WI38 (cell line): ENCODE measurements at regions not wholly inside any gene's neighbourhood (a gene's known extent, or its start where the extent isn't known, plus 50 kb on each side); places are given as distances from the start of the nearest gene placed in this dataset.

Source experiments
- H3K4me3 ChIP-seq: 2 replicates; pipeline ENCODE4 v1.5.1; 2011; ENCODE audit warnings: low read depth, mild to moderate bottlenecking, control low read depth, low read length
- TF ChIP-seq, protein P1 (sequence below): IDR thresholded peaks from 2 replicates; pipeline ENCODE4 v1.5.1; 2012; ENCODE audit warnings: low read depth, mild to moderate bottlenecking, control low read depth, low read length

- TF ChIP-seq, protein P1, sequence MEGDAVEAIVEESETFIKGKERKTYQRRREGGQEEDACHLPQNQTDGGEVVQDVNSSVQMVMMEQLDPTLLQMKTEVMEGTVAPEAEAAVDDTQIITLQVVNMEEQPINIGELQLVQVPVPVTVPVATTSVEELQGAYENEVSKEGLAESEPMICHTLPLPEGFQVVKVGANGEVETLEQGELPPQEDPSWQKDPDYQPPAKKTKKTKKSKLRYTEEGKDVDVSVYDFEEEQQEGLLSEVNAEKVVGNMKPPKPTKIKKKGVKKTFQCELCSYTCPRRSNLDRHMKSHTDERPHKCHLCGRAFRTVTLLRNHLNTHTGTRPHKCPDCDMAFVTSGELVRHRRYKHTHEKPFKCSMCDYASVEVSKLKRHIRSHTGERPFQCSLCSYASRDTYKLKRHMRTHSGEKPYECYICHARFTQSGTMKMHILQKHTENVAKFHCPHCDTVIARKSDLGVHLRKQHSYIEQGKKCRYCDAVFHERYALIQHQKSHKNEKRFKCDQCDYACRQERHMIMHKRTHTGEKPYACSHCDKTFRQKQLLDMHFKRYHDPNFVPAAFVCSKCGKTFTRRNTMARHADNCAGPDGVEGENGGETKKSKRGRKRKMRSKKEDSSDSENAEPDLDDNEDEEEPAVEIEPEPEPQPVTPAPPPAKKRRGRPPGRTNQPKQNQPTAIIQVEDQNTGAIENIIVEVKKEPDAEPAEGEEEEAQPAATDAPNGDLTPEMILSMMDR, result no peak
- no peak overlapping the region for H3K4me3 ChIP-seq
Observed at GRCh38 chr12:107497231-107497630, 188.4 kb upstream of the PWP1 start.

DNA sequence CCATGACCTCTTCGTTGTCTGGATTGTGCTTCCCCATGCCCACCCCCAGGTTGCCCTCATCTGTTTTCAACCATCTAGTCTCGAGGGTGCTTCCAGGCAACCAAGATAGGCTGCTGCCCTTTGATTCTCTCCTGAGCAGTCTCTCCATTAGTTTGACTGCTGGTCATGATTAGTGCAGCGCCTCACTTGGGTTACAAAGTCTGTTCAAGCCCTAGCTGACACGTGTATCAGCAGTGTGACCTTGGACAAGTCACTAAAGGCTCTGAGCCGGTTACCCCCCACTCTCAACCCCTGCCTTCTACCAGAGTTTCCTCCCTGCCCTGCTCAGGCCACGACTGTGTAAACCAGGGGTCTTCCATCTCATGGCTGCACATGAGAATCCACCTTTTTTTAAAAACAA is 185.3 kb upstream of the PWP1 start:
- no peak overlapping the region for H3K4me3 ChIP-seq
- TF ChIP-seq, protein P1, result no peak

DNA sequence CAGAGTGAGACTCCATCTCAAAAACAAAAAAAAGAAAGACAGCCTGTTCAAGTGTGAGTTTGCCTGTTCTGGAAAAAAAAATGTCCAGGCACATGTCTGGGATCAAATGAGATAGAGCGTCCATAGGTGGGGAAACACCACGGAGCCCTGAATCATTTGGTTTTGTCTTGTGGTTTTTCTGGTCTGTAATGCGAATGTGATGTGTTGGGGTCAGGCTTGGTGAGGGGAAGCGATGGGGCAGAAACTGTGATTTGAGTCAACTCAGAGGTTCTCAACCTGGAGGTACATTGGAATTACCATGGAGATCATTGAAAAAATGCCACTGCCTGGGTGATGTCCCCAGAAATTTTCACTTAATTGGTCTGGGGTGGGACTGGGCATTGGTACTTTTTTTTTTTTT is 183.9 kb upstream of the PWP1 start:
- TF ChIP-seq, protein P1, result no peak
- no peak overlapping the region for H3K4me3 ChIP-seq

DNA sequence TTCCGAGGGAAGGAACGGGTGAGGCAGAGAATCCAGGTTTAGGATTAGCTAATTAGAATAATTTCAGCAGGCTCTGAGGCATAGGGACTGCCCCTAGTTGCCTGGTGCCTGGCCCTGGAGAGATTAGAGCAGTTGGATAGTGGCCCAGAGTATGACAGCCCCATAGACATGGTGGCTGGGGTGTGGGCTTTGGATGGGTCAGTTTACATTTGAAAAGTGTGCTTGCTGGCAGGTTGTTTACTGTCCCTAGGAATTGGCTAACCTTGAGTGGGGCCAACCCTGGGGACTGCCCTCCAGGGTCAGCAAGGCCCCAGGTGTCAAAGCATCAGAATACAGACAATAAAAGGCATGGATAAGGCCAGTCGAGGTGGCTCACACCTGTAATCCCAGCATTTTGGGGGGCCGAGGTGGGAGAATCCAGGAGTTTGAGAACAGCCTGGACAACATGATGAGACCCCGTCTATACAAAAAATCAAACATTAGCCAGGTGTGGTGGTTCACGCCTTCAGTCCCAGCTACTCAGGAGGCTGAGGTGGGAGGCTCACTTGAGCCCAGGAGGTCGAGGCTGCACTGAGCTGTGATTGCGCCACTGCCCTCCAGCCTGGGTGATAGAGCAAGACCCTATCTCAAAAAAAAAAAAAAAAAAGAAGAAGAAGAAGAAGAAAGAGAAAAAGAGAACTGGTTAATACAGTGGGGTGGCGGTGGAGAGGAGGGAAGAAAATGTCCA is 182.3 kb upstream of the PWP1 start:
- no peak overlapping the region for H3K4me3 ChIP-seq
- TF ChIP-seq, protein P1, result no peak

DNA sequence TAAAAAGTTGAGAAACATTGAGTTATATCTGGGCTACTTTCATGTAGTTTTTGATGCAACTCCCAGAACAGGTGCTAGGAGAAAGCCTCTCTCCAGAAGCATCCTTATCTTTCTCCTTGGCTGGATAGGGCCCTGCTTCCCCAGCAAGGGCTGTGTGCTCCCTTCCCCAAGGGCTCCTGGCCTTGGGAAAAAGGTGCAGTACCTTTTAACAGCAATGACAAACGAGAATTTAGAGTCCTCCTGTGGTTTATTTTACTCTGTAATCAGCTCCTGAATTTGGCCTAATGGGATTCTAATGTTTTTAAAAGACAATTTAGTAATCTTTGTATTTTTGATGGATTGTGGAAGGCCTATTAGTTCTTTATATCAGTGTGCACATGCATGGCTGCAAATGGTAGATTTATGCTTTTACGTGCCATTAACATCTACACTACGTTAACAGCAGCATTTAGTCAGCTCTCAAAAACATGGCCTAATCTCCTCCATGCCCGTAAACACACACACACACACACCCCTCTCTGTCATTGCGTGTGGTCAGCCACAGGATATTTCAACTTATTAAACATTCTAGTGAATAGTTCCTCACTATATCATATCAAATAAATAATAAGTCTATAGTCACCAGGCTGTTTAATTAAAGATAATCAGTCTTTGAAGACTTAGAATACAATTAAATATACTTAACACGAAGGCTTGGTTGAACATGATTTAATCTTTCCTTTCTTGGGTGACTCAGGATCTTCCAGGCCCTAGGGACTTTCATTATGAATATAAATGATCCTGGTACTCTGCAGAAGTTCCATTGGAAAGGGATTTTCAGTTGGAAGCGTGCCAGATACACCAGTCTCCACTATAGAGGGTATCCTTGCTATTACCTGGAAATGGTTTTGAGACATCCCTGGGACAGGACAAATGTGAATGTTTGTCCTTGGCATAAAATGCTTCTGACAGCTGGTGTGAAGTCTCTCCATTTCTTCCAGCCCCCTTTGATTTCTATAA is 181.4 kb upstream of the PWP1 start:
- TF ChIP-seq, protein P1, result no peak
- H3K4me3 ChIP-seq, result no peak overlapping the region

- TF ChIP-seq, protein P1, result no peak
- H3K4me3 ChIP-seq, result no peak overlapping the region
Observed at GRCh38 chr12:107509421-107509820, 176.2 kb upstream of the PWP1 start.

- TF ChIP-seq, protein P1, result no peak
- no peak overlapping the region for H3K4me3 ChIP-seq
Observed at GRCh38 chr12:107510211-107510610, 175.4 kb upstream of the PWP1 start.
